ENCODE measurements at regions not wholly inside any gene's neighbourhood (a gene's known extent, or its start where the extent isn't known, plus 50 kb on each side); places are given as distances from the start of the nearest gene placed in this dataset.

DNA sequence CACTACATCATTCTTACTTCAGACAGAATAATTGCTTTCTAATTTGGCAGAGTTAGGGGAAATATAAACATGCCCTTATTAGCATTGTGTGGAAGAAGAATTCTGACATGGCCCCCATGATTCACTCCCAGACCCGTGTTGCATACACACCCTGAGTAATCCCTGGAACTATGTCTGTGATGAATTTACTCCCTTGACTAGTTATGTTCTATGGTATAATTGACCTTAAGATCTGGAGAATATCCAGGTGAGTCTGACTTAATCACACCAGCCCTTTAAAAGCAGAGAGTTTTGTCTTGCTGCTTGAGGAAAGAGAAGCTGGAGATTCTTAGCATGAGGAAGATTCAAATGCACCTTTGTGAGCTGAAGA lies 262.9 kb downstream of the SOX4 start:
- TF ChIP-seq, protein P1, sequence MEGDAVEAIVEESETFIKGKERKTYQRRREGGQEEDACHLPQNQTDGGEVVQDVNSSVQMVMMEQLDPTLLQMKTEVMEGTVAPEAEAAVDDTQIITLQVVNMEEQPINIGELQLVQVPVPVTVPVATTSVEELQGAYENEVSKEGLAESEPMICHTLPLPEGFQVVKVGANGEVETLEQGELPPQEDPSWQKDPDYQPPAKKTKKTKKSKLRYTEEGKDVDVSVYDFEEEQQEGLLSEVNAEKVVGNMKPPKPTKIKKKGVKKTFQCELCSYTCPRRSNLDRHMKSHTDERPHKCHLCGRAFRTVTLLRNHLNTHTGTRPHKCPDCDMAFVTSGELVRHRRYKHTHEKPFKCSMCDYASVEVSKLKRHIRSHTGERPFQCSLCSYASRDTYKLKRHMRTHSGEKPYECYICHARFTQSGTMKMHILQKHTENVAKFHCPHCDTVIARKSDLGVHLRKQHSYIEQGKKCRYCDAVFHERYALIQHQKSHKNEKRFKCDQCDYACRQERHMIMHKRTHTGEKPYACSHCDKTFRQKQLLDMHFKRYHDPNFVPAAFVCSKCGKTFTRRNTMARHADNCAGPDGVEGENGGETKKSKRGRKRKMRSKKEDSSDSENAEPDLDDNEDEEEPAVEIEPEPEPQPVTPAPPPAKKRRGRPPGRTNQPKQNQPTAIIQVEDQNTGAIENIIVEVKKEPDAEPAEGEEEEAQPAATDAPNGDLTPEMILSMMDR (IDR thresholded peaks at IDR 0.05) = no peak
- TF ChIP-seq POLR2A (IDR thresholded peaks at IDR 0.05) = no peak
- no peak for TF ChIP-seq EP300 (IDR thresholded peaks at IDR 0.05)
